ENCODE measurements at regions not wholly inside any gene's neighbourhood (a gene's known extent, or its start where the extent isn't known, plus 50 kb on each side); places are given as distances from the start of the nearest gene placed in this dataset.
"Not testable (repeated sequence)": the region's sequence is repeated elsewhere in the genome, so short reads cannot be mapped to it uniquely, and the experiment has no call there.

- in situ Hi-C loops (cut with MboI; ENCODE audit: low pct_unique_long_range_greater_than_20kb, low sequenced_read_pairs, unreplicated experiment) = no loop called here
- TF ChIP-seq, protein P1, sequence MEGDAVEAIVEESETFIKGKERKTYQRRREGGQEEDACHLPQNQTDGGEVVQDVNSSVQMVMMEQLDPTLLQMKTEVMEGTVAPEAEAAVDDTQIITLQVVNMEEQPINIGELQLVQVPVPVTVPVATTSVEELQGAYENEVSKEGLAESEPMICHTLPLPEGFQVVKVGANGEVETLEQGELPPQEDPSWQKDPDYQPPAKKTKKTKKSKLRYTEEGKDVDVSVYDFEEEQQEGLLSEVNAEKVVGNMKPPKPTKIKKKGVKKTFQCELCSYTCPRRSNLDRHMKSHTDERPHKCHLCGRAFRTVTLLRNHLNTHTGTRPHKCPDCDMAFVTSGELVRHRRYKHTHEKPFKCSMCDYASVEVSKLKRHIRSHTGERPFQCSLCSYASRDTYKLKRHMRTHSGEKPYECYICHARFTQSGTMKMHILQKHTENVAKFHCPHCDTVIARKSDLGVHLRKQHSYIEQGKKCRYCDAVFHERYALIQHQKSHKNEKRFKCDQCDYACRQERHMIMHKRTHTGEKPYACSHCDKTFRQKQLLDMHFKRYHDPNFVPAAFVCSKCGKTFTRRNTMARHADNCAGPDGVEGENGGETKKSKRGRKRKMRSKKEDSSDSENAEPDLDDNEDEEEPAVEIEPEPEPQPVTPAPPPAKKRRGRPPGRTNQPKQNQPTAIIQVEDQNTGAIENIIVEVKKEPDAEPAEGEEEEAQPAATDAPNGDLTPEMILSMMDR (IDR thresholded peaks at IDR 0.05; ENCODE audit: extremely low read depth, insufficient read depth, missing control alignments) = no peak
- DNase-seq (ENCODE audit: low spot score) = no peak
These were observed 62.2 kb upstream of the ZNF280D start for GRCh38 chr15:56795502-56795901.

GRCh38 chr15:56794553-56795329 is 61.4 kb upstream of the ZNF280D start:
- TF ChIP-seq, protein P1 (IDR thresholded peaks at IDR 0.05; ENCODE audit: extremely low read depth, insufficient read depth, missing control alignments) = no peak
- no peak for DNase-seq (ENCODE audit: low spot score)
- in situ Hi-C loops (cut with MboI; ENCODE audit: low pct_unique_long_range_greater_than_20kb, low sequenced_read_pairs, unreplicated experiment) = no loop called here

DNA sequence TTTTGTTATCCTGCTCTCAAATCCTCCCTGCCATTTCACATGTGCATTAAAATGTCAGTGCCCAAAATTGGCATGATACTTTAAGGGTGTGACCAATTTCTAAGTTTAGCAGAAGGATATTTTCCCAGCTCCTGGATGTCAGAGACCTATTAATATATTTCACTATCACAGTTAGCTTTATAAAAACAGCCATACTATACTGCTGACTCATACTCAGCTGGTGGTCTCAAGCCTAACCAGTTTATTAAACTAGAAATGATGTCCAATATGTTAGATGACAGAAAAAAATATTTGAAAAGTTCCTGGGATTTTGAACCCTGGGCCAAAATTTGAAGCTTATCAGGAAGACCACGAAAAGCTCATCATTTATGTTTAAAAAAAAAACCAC is 60.9 kb upstream of the ZNF280D start:
- in situ Hi-C loops (cut with MboI; ENCODE audit: low pct_unique_long_range_greater_than_20kb, low sequenced_read_pairs, unreplicated experiment) = no loop called here
- no peak for DNase-seq (ENCODE audit: low spot score)

GRCh38 chr15:56792211-56792610 is 58.9 kb upstream of the ZNF280D start:
- in situ Hi-C loops (cut with MboI; ENCODE audit: low pct_unique_long_range_greater_than_20kb, low sequenced_read_pairs, unreplicated experiment) = no loop called here
- no peak for DNase-seq (ENCODE audit: low spot score)
- TF ChIP-seq, protein P1 (IDR thresholded peaks at IDR 0.05; ENCODE audit: extremely low read depth, insufficient read depth, missing control alignments) = no peak

More for the DNA sequence above, 60.9 kb upstream of the ZNF280D start:
- TF ChIP-seq, protein P1 (IDR thresholded peaks at IDR 0.05; ENCODE audit: extremely low read depth, insufficient read depth, missing control alignments) = no peak

- in situ Hi-C loops (cut with MboI; ENCODE audit: low pct_unique_long_range_greater_than_20kb, low sequenced_read_pairs, unreplicated experiment); DNase-seq (ENCODE audit: low spot score): not testable (repeated sequence)
These were observed 58.2 kb upstream of the ZNF280D start for GRCh38 chr15:56791521-56791920.

DNA sequence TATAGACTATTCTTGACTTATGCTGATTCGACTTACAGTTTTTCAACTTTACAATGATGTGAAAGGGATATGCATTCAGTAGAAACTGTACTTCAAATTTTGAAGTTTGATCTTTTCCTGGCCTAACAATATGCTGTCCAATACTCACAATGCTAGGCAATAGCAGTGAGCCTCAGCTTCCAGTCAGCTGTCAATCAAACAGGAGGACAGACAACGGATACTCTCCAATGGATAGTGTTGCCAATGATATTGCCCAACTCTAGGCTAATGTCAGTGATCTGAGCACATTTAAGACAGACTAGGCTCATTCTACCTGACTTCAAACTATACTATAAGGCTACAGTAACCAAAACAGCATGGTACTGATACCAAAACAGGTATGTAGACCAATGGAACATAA is 55.0 kb upstream of the ZNF280D start:
- TF ChIP-seq, protein P1 (IDR thresholded peaks at IDR 0.05; ENCODE audit: extremely low read depth, insufficient read depth, missing control alignments) = no peak
- no peak for DNase-seq (ENCODE audit: low spot score)
- in situ Hi-C loops (cut with MboI; ENCODE audit: low pct_unique_long_range_greater_than_20kb, low sequenced_read_pairs, unreplicated experiment) = no loop called here

DNA sequence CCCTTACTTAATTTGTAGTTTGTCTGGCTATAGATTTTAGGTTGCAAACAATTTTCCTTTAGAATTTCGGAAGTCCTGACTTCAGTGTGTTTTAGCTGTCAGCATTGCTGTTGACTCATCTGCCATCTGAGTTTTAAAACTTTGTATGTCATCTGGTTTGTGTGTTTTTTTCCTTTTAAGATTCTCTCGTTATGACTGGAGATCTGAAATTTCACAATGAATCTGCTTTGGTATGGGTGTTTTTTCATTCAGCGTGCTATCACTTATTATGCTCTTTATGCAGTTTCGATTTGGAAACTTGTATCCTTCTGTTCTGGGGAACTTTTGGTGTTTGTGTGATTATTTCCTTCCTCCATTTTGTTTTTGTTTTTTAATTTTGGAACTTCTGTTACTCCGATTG is 53.7 kb upstream of the ZNF280D start:
- peak; percentile 62 for DNase-seq (ENCODE audit: low spot score)
- TF ChIP-seq, protein P1 (IDR thresholded peaks at IDR 0.05; ENCODE audit: extremely low read depth, insufficient read depth, missing control alignments) = no peak
- in situ Hi-C loops (cut with MboI; ENCODE audit: low pct_unique_long_range_greater_than_20kb, low sequenced_read_pairs, unreplicated experiment) = no loop called here

Data from GM13977 (cell line).